ENCODE measurements at regions not wholly inside any gene's neighbourhood (a gene's known extent, or its start where the extent isn't known, plus 50 kb on each side); places are given as distances from the start of the nearest gene placed in this dataset.

- H2AFZ ChIP-seq (ENCODE audit: low read length), result no peak overlapping the region
- no peaks in the 10 kb centered on the region for H3K27me3 ChIP-seq (replicated peaks; ENCODE audit: insufficient read depth, low read length)
- H4K20me1 ChIP-seq (ENCODE audit: insufficient read depth, low read length), result no peaks in the 10 kb centered on the region
- no peaks in the 10 kb centered on the region for H3K79me2 ChIP-seq (ENCODE audit: low read length)
- no peak overlapping the region for H3K4me3 ChIP-seq (ENCODE audit: low read length)
- H3F3A ChIP-seq (ENCODE audit: insufficient read depth, low read length), result no peaks in the 10 kb centered on the region
- H3K9me3 ChIP-seq (replicated peaks; ENCODE audit: insufficient read depth, low read length), result no peaks in the 10 kb centered on the region
- H3K9ac ChIP-seq (ENCODE audit: low read length), result no peak overlapping the region
- 0 out of 2 replicates have a peak, but pooled peaks cover 3% of the 10 kb centered on the region for H3K9me2 ChIP-seq (replicated peaks; ENCODE audit: insufficient read depth, low read length)
- H3K4me1 ChIP-seq (ENCODE audit: low read length), result no peaks in the 10 kb centered on the region
- H3K27ac ChIP-seq (ENCODE audit: low read length), result no peak overlapping the region
- no peak overlapping the region for H3K4me2 ChIP-seq (ENCODE audit: low read depth, low read length)
- TF ChIP-seq, protein P1, sequence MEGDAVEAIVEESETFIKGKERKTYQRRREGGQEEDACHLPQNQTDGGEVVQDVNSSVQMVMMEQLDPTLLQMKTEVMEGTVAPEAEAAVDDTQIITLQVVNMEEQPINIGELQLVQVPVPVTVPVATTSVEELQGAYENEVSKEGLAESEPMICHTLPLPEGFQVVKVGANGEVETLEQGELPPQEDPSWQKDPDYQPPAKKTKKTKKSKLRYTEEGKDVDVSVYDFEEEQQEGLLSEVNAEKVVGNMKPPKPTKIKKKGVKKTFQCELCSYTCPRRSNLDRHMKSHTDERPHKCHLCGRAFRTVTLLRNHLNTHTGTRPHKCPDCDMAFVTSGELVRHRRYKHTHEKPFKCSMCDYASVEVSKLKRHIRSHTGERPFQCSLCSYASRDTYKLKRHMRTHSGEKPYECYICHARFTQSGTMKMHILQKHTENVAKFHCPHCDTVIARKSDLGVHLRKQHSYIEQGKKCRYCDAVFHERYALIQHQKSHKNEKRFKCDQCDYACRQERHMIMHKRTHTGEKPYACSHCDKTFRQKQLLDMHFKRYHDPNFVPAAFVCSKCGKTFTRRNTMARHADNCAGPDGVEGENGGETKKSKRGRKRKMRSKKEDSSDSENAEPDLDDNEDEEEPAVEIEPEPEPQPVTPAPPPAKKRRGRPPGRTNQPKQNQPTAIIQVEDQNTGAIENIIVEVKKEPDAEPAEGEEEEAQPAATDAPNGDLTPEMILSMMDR (IDR thresholded peaks at IDR 0.05; ENCODE audit: low read length), result no peak
- TF ChIP-seq EZH2phosphoT487 (IDR thresholded peaks at IDR 0.05; ENCODE audit: low read length) (no peak), EZH2 (optimal IDR thresholded peaks at IDR 0.05; ENCODE audit: low read depth, low read length) (no peak)
- DNase-seq, result no peak
- H3K36me3 ChIP-seq (replicated peaks; ENCODE audit: insufficient read depth, low read length), result no peaks in the 10 kb centered on the region
Observed at GRCh38 chr11:22984045-22984444, 123.8 kb upstream of the CCDC179 start.

GRCh38 chr11:22989371-22989770, 129.1 kb upstream of the CCDC179 start:
- no peaks in the 10 kb centered on the region for H3K9me3 ChIP-seq (replicated peaks; ENCODE audit: insufficient read depth, low read length)
- H4K20me1 ChIP-seq (ENCODE audit: insufficient read depth, low read length), result no peaks in the 10 kb centered on the region
- H3K27ac ChIP-seq (ENCODE audit: low read length), result no peak overlapping the region
- H3K4me3 ChIP-seq (ENCODE audit: low read length), result no peak overlapping the region
- no peak overlapping the region for H3K4me2 ChIP-seq (ENCODE audit: low read depth, low read length)
- DNase-seq, result no peak
- H3K79me2 ChIP-seq (ENCODE audit: low read length), result no peaks in the 10 kb centered on the region
- H3K4me1 ChIP-seq (ENCODE audit: low read length), result no peaks in the 10 kb centered on the region
- TF ChIP-seq EZH2 (optimal IDR thresholded peaks at IDR 0.05; ENCODE audit: low read depth, low read length) (no peak), EZH2phosphoT487 (IDR thresholded peaks at IDR 0.05; ENCODE audit: low read length) (no peak)
- TF ChIP-seq, protein P1 (IDR thresholded peaks at IDR 0.05; ENCODE audit: low read length), result no peak
- H3K27me3 ChIP-seq (replicated peaks; ENCODE audit: insufficient read depth, low read length), result no peaks in the 10 kb centered on the region
- H3K9me2 ChIP-seq (replicated peaks; ENCODE audit: insufficient read depth, low read length), result no peaks in the 10 kb centered on the region
- no peak overlapping the region for H2AFZ ChIP-seq (ENCODE audit: low read length)
- H3K36me3 ChIP-seq (replicated peaks; ENCODE audit: insufficient read depth, low read length), result no peaks in the 10 kb centered on the region
- no peak overlapping the region for H3K9ac ChIP-seq (ENCODE audit: low read length)
- H3F3A ChIP-seq (ENCODE audit: insufficient read depth, low read length), result no peaks in the 10 kb centered on the region

GRCh38 chr11:22991196-22991595, 130.9 kb upstream of the CCDC179 start:
- Histone ChIP-seq H3K9me2 (replicated peaks; ENCODE audit: insufficient read depth, low read length) (no peaks in the 10 kb centered on the region), H3K4me3 (ENCODE audit: low read length) (no peak overlapping the region), H3K79me2 (ENCODE audit: low read length) (no peaks in the 10 kb centered on the region), H3K9ac (ENCODE audit: low read length) (no peak overlapping the region), H3K9me3 (replicated peaks; ENCODE audit: insufficient read depth, low read length) (no peaks in the 10 kb centered on the region), H3K27me3 (replicated peaks; ENCODE audit: insufficient read depth, low read length) (no peaks in the 10 kb centered on the region), H3K36me3 (replicated peaks; ENCODE audit: insufficient read depth, low read length) (no peaks in the 10 kb centered on the region), H3K4me1 (ENCODE audit: low read length) (no peaks in the 10 kb centered on the region), H4K20me1 (ENCODE audit: insufficient read depth, low read length) (no peaks in the 10 kb centered on the region), H3F3A (ENCODE audit: insufficient read depth, low read length) (no peaks in the 10 kb centered on the region), H3K27ac (ENCODE audit: low read length) (no peak overlapping the region), H2AFZ (ENCODE audit: low read length) (no peak overlapping the region), H3K4me2 (ENCODE audit: low read depth, low read length) (no peak overlapping the region)
- TF ChIP-seq EZH2 (optimal IDR thresholded peaks at IDR 0.05; ENCODE audit: low read depth, low read length), result no peak
- TF ChIP-seq EZH2phosphoT487 (IDR thresholded peaks at IDR 0.05; ENCODE audit: low read length), result no peak
- TF ChIP-seq, protein P1 (IDR thresholded peaks at IDR 0.05; ENCODE audit: low read length), result no peak
- no peak for DNase-seq

Measured in MM.1S (cell line).